Left ventricle myocardium inferior (tissue), 1 donor: ENCODE measurements at regions not wholly inside any gene's neighbourhood (a gene's known extent, or its start where the extent isn't known, plus 50 kb on each side); places are given as distances from the start of the nearest gene placed in this dataset.
A peak's percentile ranks its signal among the peaks of the same experiment; 100 is the strongest.

Experiments used
- DNase-seq: peaks from one replicate; pipeline ENCODE4 v3.0.0-alpha.2; 2020
- H3K27ac ChIP-seq: fragments of 200-600 bp; replicated peaks from 2 replicates; pipeline ENCODE4 v1.8.0; 2021
- H3K27me3 ChIP-seq: fragments of 200-600 bp; 2 replicates; pipeline ENCODE4 v1.8.0; 2021; ENCODE audit warnings: low read depth
- H3K36me3 ChIP-seq: fragments of 200-600 bp; 2 replicates; pipeline ENCODE4 v1.8.0; 2021
- H3K4me1 ChIP-seq: fragments of 200-600 bp; 2 replicates; pipeline ENCODE4 v1.8.0; 2021
- H3K4me3 ChIP-seq: fragments of 200-600 bp; 2 replicates; pipeline ENCODE4 v1.8.0; 2021; ENCODE audit warnings: mild to moderate bottlenecking, moderate library complexity
- H3K9me3 ChIP-seq: fragments of 200-600 bp; replicated peaks from 2 replicates; pipeline ENCODE4 v1.8.0; 2021
- intact Hi-C: fragments of 100-400 bp; cut with micrococcal nuclease; formaldehyde crosslinking; loops from one replicate; pipeline ENCODE4 v1.11.0; 2022
- TF ChIP-seq, protein P1 (sequence below): fragments of 200-600 bp; IDR thresholded peaks from 2 replicates; pipeline ENCODE4 v1.8.0; 2021; ENCODE audit warnings: antibody characterized with exemption, mild to moderate bottlenecking, borderline replicate concordance
- donor health status: DM: no; HTN: yes; CAD: no; lungs with severe emphysema.

DNA sequence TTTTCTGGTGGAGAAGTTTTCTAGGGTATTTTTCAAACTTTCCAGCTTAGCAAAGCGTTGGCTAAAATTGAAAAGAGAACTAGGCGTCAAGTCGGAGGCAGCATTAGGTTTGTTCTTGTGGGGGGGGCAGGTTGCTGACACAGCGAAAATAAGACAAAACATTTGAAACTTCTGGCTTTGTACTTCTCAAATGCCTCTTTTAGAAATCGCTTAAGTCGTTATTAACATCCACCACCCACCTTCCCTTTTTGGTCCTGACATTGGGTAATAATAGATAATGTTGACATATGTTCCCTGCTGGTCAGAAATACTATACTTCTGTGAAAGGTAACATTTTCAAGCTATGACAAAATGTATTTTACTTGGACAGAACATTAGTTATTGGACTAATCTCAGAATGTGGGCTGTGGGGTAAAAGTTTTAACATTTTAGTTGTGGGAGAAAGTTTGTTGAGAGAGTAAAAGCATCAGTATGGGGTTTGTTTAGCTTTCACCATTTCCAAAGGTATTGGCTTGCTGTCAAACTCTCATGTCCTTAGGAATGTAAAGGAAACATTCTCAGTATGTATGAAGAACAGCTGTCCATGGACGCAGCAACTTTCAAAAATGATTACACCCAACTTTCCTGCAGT lies 88.1 kb upstream of the ZEB2 start:
- Histone ChIP-seq H3K27ac (peak overlapping the region; percentile 54), H3K4me3 (no peak overlapping the region), H3K27me3 (no peaks in the 10 kb centered on the region), H3K9me3 (no peaks in the 10 kb centered on the region), H3K36me3 (no peaks in the 10 kb centered on the region), H3K4me1 (no peaks in the 10 kb centered on the region)
- peak; percentile 30 for DNase-seq
- TF ChIP-seq, protein P1, sequence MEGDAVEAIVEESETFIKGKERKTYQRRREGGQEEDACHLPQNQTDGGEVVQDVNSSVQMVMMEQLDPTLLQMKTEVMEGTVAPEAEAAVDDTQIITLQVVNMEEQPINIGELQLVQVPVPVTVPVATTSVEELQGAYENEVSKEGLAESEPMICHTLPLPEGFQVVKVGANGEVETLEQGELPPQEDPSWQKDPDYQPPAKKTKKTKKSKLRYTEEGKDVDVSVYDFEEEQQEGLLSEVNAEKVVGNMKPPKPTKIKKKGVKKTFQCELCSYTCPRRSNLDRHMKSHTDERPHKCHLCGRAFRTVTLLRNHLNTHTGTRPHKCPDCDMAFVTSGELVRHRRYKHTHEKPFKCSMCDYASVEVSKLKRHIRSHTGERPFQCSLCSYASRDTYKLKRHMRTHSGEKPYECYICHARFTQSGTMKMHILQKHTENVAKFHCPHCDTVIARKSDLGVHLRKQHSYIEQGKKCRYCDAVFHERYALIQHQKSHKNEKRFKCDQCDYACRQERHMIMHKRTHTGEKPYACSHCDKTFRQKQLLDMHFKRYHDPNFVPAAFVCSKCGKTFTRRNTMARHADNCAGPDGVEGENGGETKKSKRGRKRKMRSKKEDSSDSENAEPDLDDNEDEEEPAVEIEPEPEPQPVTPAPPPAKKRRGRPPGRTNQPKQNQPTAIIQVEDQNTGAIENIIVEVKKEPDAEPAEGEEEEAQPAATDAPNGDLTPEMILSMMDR: no peak
- intact Hi-C loops: no loop called here

DNA sequence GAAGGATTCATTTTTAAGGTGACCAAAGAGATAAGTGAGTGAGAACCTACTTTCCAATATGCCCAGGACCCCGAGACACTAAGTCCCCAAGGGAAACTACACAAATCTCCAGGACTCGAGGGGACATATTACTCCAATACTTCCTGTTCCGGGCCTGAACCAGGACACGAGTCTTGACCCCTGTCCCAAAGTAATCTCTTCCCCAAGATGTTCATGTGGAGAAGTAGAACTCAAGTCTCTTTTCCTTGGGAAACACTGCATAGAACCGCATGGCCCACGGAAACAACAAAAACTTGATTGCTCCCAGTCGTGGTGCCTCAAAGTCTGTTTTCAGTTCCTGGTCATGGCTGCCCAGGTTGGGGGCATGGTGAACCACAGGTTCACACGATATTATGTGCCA lies 87.2 kb upstream of the ZEB2 start:
- no peak for DNase-seq
- Histone ChIP-seq H3K27ac (peak overlapping the region; percentile 54), H3K9me3 (no peaks in the 10 kb centered on the region), H3K4me3 (no peak overlapping the region), H3K27me3 (no peaks in the 10 kb centered on the region), H3K4me1 (no peaks in the 10 kb centered on the region), H3K36me3 (no peaks in the 10 kb centered on the region)
- TF ChIP-seq, protein P1: no peak
- intact Hi-C loops: no loop called here

DNA sequence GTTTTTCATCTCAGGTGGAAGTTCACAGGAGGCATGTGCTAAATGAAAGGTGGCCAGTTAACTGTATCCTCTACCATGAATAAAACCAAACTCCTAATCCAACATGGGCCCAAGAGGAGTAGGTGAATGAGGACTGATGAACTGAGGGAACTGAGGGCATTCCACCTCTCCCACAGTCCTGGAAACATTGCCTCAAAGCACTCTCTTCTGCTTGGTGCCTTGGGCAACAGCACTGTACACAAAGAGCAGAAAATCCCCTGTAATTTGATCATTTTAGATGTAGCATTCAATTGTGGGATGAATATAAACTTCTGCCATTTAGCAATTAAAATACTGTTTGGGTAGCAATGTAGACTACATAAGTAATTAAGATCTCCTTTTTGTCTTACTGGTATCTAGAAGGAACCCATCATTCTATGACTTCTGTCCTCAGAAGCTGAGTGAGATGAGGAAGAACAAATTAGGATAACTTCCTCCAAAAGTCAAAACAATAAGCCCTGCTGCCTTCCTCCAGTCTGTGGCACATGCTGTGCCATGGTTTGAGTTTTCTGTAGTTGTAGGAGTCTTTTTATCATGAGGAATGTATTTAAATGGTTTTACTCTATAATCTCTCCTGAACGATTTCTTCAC lies 86.7 kb upstream of the ZEB2 start:
- intact Hi-C loops: no loop called here
- TF ChIP-seq, protein P1: no peak
- no peaks in the 10 kb centered on the region for H3K36me3 ChIP-seq
- no peaks in the 10 kb centered on the region for H3K4me1 ChIP-seq
- H3K27ac ChIP-seq: peak overlapping the region; percentile 54
- H3K27me3 ChIP-seq: no peaks in the 10 kb centered on the region
- no peaks in the 10 kb centered on the region for H3K9me3 ChIP-seq
- no peak overlapping the region for H3K4me3 ChIP-seq
- no peak for DNase-seq

DNA sequence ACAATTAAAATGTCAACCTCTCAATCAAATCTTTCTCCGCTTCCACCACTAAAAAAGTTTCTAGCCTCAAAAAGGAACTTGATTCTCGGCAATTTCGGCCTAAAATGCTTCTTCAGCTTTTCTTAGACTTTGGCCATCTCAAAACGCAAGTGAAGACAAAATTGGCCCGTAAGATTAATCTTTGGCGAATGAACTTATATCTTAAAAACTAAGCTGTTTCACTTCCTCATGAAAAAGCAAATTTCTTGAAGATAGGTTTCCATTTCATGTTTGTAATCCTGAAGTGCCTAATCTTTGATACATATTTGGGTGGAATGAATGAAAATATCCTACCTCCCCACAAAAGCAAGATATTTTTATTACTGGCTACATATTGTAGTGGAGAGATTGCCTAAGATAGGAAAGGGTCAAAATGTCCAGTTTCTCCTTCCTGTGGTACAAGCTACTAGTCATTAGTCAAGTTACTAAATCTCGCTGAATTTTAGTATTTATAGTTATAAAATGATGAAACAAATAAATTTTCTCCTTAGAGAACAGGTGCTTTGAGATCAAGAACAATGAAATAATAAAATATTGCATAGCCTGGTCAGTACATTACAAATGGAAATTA lies 85.4 kb upstream of the ZEB2 start:
- TF ChIP-seq, protein P1: no peak
- DNase-seq: no peak
- no peaks in the 10 kb centered on the region for H3K9me3 ChIP-seq
- peak overlapping the region; percentile 35 for H3K27ac ChIP-seq
- no peaks in the 10 kb centered on the region for H3K27me3 ChIP-seq
- H3K36me3 ChIP-seq: no peaks in the 10 kb centered on the region
- intact Hi-C loops: no loop called here
- H3K4me3 ChIP-seq: no peak overlapping the region
- H3K4me1 ChIP-seq: no peaks in the 10 kb centered on the region

DNA sequence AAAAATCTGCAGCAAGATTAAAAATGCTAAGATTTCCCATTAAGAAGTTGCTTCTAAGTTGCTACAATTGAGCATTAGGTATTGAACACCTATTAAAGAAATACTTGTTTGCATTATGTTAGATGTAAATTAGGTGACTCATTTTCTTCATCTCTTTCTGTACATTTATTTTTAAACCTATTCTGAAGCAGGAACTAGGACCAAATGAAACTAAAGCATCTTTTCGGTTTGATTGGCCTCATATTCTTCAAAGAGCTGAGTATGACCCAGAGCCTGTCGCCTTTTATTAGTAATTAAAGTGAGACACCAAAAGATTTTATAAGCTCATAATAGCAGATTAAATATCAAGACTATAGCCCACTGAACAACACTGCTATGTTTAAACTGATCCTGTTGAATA lies 83.4 kb upstream of the ZEB2 start:
- intact Hi-C loops: no loop called here
- Histone ChIP-seq H3K27me3 (no peaks in the 10 kb centered on the region), H3K4me3 (no peak overlapping the region), H3K36me3 (no peaks in the 10 kb centered on the region), H3K4me1 (no peaks in the 10 kb centered on the region), H3K27ac (no peak overlapping the region), H3K9me3 (no peaks in the 10 kb centered on the region)
- TF ChIP-seq, protein P1: no peak
- no peak for DNase-seq
